Hepatocyte (in vitro differentiated cells): ENCODE measurements at regions not wholly inside any gene's neighbourhood (a gene's known extent, or its start where the extent isn't known, plus 50 kb on each side); places are given as distances from the start of the nearest gene placed in this dataset.
A peak's percentile ranks its signal among the peaks of the same experiment; 100 is the strongest.

Source experiments
- DNase-seq: peaks from one replicate; pipeline ENCODE4 v3.0.0-alpha.2; 2016; ENCODE audit warnings: low spot score
- H2AFZ ChIP-seq: fragments of 200-600 bp; sonication (generic); 2 replicates; pipeline ENCODE4 v1.6.0; 2016; ENCODE audit warnings: antibody characterized with exemption, mild to moderate bottlenecking
- H3K27ac ChIP-seq: fragments of 200-600 bp; sonication (generic); 2 replicates; pipeline ENCODE4 v1.5.1; 2016; ENCODE audit warnings: mild to moderate bottlenecking
- H3K27me3 ChIP-seq: fragments of 200-600 bp; sonication (generic); 2 replicates; pipeline ENCODE4 v1.6.1; 2016
- H3K36me3 ChIP-seq: fragments of 200-600 bp; sonication (generic); replicated peaks from 2 replicates; pipeline ENCODE4 v1.5.1; 2016; ENCODE audit warnings: low read depth; ENCODE audit not compliant: insufficient read depth
- H3K4me1 ChIP-seq: fragments of 200-600 bp; sonication (generic); 2 replicates; pipeline ENCODE4 v1.5.1; 2016; ENCODE audit warnings: mild to moderate bottlenecking, moderate library complexity; ENCODE audit not compliant: insufficient read depth
- H3K4me2 ChIP-seq: fragments of 200-600 bp; sonication (generic); 2 replicates; pipeline ENCODE4 v1.6.0; 2016
- H3K4me3 ChIP-seq: fragments of 200-600 bp; sonication (generic); 2 replicates; pipeline ENCODE4 v1.5.1; 2016; ENCODE audit warnings: mild to moderate bottlenecking
- H3K79me2 ChIP-seq: fragments of 200-600 bp; sonication (generic); 2 replicates; pipeline ENCODE4 v1.6.0; 2017; ENCODE audit warnings: mild to moderate bottlenecking
- H3K9me2 ChIP-seq: fragments of 200-600 bp; sonication (generic); replicated peaks from 2 replicates; pipeline ENCODE4 v1.6.0; 2017; ENCODE audit warnings: mild to moderate bottlenecking; ENCODE audit not compliant: insufficient read depth
- H3K9me3 ChIP-seq: fragments of 200-600 bp; sonication (generic); 2 replicates; pipeline ENCODE4 v1.5.1; 2016; ENCODE audit warnings: low read depth, mild to moderate bottlenecking
- H4K20me1 ChIP-seq: fragments of 200-600 bp; sonication (generic); 2 replicates; pipeline ENCODE4 v1.6.0; 2016; ENCODE audit warnings: mild to moderate bottlenecking; ENCODE audit not compliant: insufficient read depth, poor library complexity, severe bottlenecking
- CTCF ChIP-seq: fragments of 200-600 bp; sonication (generic); IDR thresholded peaks from 2 replicates; pipeline ENCODE4 v1.5.1; 2016; ENCODE audit warnings: antibody characterized with exemption, mild to moderate bottlenecking; ENCODE audit not compliant: poor library complexity
- EZH2 ChIP-seq: fragments of 200-600 bp; sonication (generic); IDR thresholded peaks from 2 replicates; pipeline ENCODE4 v1.6.1; 2016; ENCODE audit warnings: antibody characterized with exemption, mild to moderate bottlenecking, borderline replicate concordance
- EZH2phosphoT487 ChIP-seq: fragments of 200-600 bp; sonication (generic); IDR thresholded peaks from one replicate; pipeline ENCODE4 v1.6.1; 2018; ENCODE audit warnings: antibody characterized with exemption, mild to moderate bottlenecking, low read depth, moderate library complexity; ENCODE audit not compliant: unreplicated experiment, severe bottlenecking
- WGBS: methylation state at CpG from one replicate; pipeline ENCODE4 v1.1.6; 2016; ENCODE audit warnings: low lambda C conversion rate; ENCODE audit errors: missing lambda C conversion rate; 5-methylcytosine and 5-hydroxymethylcytosine counted together

DNA sequence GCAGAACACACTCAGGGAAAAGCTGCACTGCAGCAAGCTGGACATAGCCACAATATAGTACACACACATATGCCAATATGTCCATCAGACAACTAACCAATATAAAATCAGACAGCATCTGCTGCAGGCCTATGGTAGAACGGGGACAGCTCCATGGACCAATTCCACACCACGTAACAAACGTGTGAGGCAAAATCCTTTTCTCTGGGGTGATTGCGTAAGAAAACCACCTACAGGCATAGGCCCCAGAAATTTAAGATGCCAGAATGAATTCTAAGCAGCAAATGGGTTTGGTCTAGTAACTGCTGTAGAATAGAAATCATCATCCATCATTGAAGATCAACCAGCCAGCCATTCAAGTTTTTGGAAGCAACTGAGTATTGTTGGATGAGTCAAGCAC is 368.9 kb upstream of the TMPO start:
- DNase-seq, result no peak
- H3K4me2 ChIP-seq, result no peak overlapping the region
- no peaks in the 10 kb centered on the region for H3K27me3 ChIP-seq
- no peak for TF ChIP-seq EZH2
- no peak for TF ChIP-seq CTCF
- no peak for TF ChIP-seq EZH2phosphoT487
- H3K79me2 ChIP-seq, result no peaks in the 10 kb centered on the region
- 89% methylated on average over 4 of the region's 4 CpGs for WGBS
- H3K4me3 ChIP-seq, result no peak overlapping the region
- H3K9me2 ChIP-seq, result no peaks in the 10 kb centered on the region
- H3K27ac ChIP-seq, result no peak overlapping the region
- no peaks in the 10 kb centered on the region for H4K20me1 ChIP-seq
- H3K9me3 ChIP-seq, result no peaks in the 10 kb centered on the region
- no peaks in the 10 kb centered on the region for H3K36me3 ChIP-seq
- H3K4me1 ChIP-seq, result peaks cover 6% of the 10 kb centered on the region
- H2AFZ ChIP-seq, result no peak overlapping the region

GRCh38 chr12:98149270-98149669 is 366.1 kb upstream of the TMPO start:
- Histone ChIP-seq H3K79me2 (no peaks in the 10 kb centered on the region), H3K27me3 (no peaks in the 10 kb centered on the region), H3K9me2 (no peaks in the 10 kb centered on the region), H3K4me3 (no peak overlapping the region), H3K9me3 (no peaks in the 10 kb centered on the region), H3K4me1 (peaks cover 6% of the 10 kb centered on the region), H2AFZ (no peak overlapping the region), H3K36me3 (no peaks in the 10 kb centered on the region), H4K20me1 (no peaks in the 10 kb centered on the region), H3K4me2 (no peak overlapping the region), H3K27ac (peak overlapping the region; percentile 52)
- TF ChIP-seq EZH2phosphoT487 (no peak), EZH2 (no peak), CTCF (no peak)
- no peak for DNase-seq

GRCh38 chr12:98149691-98150210 is 365.6 kb upstream of the TMPO start:
- WGBS, result 83% methylated on average over 4 of the region's 4 CpGs
- peaks cover 9% of the 10 kb centered on the region for H3K4me1 ChIP-seq
- no peaks in the 10 kb centered on the region for H3K9me2 ChIP-seq
- no peak overlapping the region for H3K4me2 ChIP-seq
- no peak for TF ChIP-seq EZH2
- TF ChIP-seq EZH2phosphoT487, result no peak
- no peak for TF ChIP-seq CTCF
- H3K9me3 ChIP-seq, result no peaks in the 10 kb centered on the region
- peak overlapping the region; percentile 52 for H3K27ac ChIP-seq
- H3K4me3 ChIP-seq, result no peak overlapping the region
- H4K20me1 ChIP-seq, result no peaks in the 10 kb centered on the region
- no peaks in the 10 kb centered on the region for H3K79me2 ChIP-seq
- no peak overlapping the region for H2AFZ ChIP-seq
- H3K36me3 ChIP-seq, result no peaks in the 10 kb centered on the region
- no peaks in the 10 kb centered on the region for H3K27me3 ChIP-seq
- DNase-seq, result peak; percentile 28

- H3K79me2 ChIP-seq, result no peaks in the 10 kb centered on the region
- H3K27ac ChIP-seq, result no peak overlapping the region
- no peaks in the 10 kb centered on the region for H3K27me3 ChIP-seq
- 80% methylated on average over 4 of the region's 4 CpGs for WGBS
- no peaks in the 10 kb centered on the region for H4K20me1 ChIP-seq
- H3K36me3 ChIP-seq, result no peaks in the 10 kb centered on the region
- no peak for DNase-seq
- no peak overlapping the region for H3K4me2 ChIP-seq
- no peak overlapping the region for H2AFZ ChIP-seq
- no peaks in the 10 kb centered on the region for H3K9me3 ChIP-seq
- H3K9me2 ChIP-seq, result no peaks in the 10 kb centered on the region
- no peak overlapping the region for H3K4me3 ChIP-seq
- TF ChIP-seq EZH2phosphoT487 (no peak), EZH2 (no peak), CTCF (no peak)
- peaks cover 10% of the 10 kb centered on the region for H3K4me1 ChIP-seq
Measured at GRCh38 chr12:98151105-98151590, 364.2 kb upstream of the TMPO start.
